Right atrium auricular region (tissue), 2 donors: ENCODE measurements at regions not wholly inside any gene's neighbourhood (a gene's known extent, or its start where the extent isn't known, plus 50 kb on each side); places are given as distances from the start of the nearest gene placed in this dataset.

Experiments used
- DNase-seq: peaks from one replicate; pipeline ENCODE4 v3.0.0-alpha.2; 2019; ENCODE audit warnings: low spot score
- H3K27ac ChIP-seq, 2 donors: fragments of 200-600 bp; sonication (generic); 1 replicate in 1 of 2; 2 replicates in 1 of 2; pipeline ENCODE4 v1.5.1; 2016 to 2019
- H3K27me3 ChIP-seq, 2 donors: fragments of 200-600 bp; sonication (generic); one replicate each; pipeline versions ENCODE4 v1.5.1 to v1.6.0; 2017 to 2019
- H3K36me3 ChIP-seq: fragments of 200-600 bp; sonication (generic); one replicate; pipeline ENCODE4 v1.5.1; 2016
- H3K4me1 ChIP-seq, 2 donors: fragments of 200-600 bp; sonication (generic); one replicate each; pipeline versions ENCODE4 v1.5.1 to v1.6.0; 2017 to 2019
- H3K4me3 ChIP-seq, 2 donors: fragments of 200-600 bp; sonication (generic); 1 replicate in 1 of 2; 2 replicates in 1 of 2; pipeline ENCODE4 v1.5.1; 2017 to 2019; ENCODE audit warnings: mild to moderate bottlenecking in 1 of 2, moderate library complexity in 1 of 2
- H3K9me3 ChIP-seq, 2 donors: fragments of 200-600 bp; sonication (generic); one replicate each; pipeline ENCODE4 v1.5.1; 2019
- TF ChIP-seq, protein P1 (sequence below), 2 donors: fragments of 200-600 bp; sonication (generic); IDR thresholded peaks; one replicate each; pipeline ENCODE4 v1.5.1; 2019; ENCODE audit warnings: antibody characterized with exemption in 2 of 2

DNA sequence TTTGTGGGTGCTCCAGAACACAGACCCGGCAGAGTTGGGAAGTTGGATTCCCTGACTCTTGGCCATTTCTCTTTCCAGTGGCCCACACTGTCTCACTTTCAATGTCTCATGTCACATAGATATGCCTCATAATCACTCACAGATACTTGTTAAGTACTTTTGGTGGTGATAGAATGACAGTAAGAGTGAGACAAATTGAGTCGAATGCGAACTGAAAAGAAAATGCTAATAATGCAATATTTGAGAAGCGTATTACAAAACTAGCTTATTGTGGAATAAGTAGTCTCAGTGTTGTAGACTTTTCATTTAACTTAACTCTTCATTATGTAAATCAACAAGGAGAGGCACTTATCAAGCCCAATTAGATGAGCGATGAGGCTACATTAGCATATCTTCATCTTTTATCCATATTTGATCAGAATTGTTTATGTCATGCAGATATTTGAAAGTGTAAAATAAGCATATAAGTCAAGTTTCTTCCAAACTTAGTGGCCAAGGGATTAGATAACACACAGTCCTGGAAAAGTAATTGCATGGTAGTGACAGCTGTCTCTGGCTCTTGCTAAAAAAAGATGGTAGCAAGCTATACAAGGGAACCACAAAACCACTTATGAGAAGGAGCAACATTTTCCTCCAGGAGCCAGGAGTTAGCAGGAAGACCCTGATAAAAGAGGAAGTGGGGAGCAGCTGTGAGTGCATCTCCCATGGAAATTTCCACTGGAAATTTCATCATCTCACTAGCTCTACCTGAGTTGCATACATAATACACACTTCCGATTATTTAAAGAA lies 243.6 kb downstream of the ARRDC4 start:
- no peaks in the 10 kb centered on the region for H3K27me3 ChIP-seq
- no peaks in the 10 kb centered on the region for H3K4me1 ChIP-seq
- no peak overlapping the region for H3K4me3 ChIP-seq
- DNase-seq, result no peak
- TF ChIP-seq, protein P1, sequence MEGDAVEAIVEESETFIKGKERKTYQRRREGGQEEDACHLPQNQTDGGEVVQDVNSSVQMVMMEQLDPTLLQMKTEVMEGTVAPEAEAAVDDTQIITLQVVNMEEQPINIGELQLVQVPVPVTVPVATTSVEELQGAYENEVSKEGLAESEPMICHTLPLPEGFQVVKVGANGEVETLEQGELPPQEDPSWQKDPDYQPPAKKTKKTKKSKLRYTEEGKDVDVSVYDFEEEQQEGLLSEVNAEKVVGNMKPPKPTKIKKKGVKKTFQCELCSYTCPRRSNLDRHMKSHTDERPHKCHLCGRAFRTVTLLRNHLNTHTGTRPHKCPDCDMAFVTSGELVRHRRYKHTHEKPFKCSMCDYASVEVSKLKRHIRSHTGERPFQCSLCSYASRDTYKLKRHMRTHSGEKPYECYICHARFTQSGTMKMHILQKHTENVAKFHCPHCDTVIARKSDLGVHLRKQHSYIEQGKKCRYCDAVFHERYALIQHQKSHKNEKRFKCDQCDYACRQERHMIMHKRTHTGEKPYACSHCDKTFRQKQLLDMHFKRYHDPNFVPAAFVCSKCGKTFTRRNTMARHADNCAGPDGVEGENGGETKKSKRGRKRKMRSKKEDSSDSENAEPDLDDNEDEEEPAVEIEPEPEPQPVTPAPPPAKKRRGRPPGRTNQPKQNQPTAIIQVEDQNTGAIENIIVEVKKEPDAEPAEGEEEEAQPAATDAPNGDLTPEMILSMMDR (IDR thresholded peaks at IDR 0.05), result no peak
- no peaks in the 10 kb centered on the region for H3K36me3 ChIP-seq
- H3K9me3 ChIP-seq, result no peaks in the 10 kb centered on the region
- H3K27ac ChIP-seq, result no peak overlapping the region

DNA sequence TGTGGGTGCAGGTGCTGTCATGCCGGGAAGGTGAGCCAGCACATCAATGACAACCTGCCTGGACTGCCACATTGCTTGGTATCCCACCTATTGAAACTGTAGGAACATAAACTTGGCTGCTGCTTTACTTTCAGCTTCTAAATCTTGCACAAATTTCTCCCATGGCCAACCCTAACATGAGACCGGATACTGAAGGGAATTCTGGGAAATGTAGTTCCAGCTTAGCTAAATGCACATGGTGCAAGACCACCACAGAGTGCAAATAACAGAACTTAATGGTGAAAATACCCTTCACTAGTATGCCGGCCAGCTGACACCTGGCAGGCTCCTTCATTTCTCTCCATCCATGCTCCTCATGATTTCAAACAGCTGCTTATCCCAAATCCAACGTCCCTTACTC lies 247.4 kb downstream of the ARRDC4 start:
- TF ChIP-seq, protein P1 (IDR thresholded peaks at IDR 0.05), result no peak
- H3K9me3 ChIP-seq, result no peaks in the 10 kb centered on the region
- no peak overlapping the region for H3K4me3 ChIP-seq
- H3K36me3 ChIP-seq, result no peaks in the 10 kb centered on the region
- no peaks in the 10 kb centered on the region for H3K4me1 ChIP-seq
- no peak for DNase-seq
- no peaks in the 10 kb centered on the region for H3K27me3 ChIP-seq
- H3K27ac ChIP-seq, result no peak overlapping the region

DNA sequence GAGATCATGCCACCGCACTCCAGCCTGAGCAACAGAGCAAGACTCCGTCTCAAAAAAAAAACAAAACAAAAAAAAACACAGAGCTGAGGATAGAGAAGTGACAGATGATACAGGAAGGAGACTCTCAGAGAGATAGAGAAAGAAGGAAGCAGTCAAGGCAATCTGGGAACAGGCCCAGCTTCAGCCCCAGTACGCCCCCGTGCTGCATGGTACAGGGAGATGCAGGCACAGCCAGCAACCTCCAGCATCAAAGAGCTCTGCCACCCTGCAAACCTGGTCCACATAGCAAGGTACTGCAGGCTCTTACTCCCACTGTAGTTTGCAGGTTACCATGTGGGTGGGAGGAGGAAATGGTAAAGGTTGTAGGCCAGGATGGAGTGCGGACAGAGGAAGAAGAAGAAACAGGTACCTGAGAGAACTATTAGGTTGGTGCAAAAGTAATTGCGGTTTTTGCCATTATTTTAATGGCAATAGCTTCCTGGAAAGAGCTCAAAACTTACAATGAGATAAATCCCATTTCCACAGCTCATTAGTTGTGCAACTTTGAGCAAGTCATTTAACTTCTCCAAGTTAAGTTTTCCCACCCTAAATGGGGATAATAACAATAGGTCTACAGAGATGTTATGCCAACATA lies 253.0 kb downstream of the ARRDC4 start:
- no peaks in the 10 kb centered on the region for H3K9me3 ChIP-seq
- no peak for DNase-seq
- TF ChIP-seq, protein P1 (IDR thresholded peaks at IDR 0.05), result no peak
- no peaks in the 10 kb centered on the region for H3K27me3 ChIP-seq
- no peak overlapping the region for H3K27ac ChIP-seq
- no peaks in the 10 kb centered on the region for H3K36me3 ChIP-seq
- H3K4me3 ChIP-seq, result no peak overlapping the region
- no peaks in the 10 kb centered on the region for H3K4me1 ChIP-seq

DNA sequence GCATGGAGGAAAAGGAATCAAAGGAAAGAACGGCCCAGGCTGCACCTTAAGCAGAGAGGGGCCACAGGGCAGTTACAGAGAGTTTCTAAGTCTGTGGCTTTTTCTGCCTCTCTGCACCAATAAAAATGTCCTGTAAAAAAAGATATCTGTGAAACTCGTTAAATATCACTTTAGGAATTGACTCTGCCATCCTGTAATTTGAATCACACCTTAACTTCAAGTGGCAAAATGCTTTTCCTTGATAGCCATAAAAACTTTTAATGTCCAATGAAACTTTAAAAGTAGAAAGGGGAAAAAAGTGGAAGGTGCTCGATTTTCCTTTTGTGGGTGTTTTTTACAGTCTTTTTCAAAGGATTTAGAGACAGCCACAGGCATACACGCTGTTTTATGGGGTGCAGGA lies 255.7 kb downstream of the ARRDC4 start:
- H3K36me3 ChIP-seq, result no peaks in the 10 kb centered on the region
- H3K9me3 ChIP-seq, result no peaks in the 10 kb centered on the region
- no peaks in the 10 kb centered on the region for H3K27me3 ChIP-seq
- H3K4me3 ChIP-seq, result no peak overlapping the region
- no peak overlapping the region for H3K27ac ChIP-seq
- H3K4me1 ChIP-seq, result no peaks in the 10 kb centered on the region
- no peak for DNase-seq
- TF ChIP-seq, protein P1 (IDR thresholded peaks at IDR 0.05), result no peak

DNA sequence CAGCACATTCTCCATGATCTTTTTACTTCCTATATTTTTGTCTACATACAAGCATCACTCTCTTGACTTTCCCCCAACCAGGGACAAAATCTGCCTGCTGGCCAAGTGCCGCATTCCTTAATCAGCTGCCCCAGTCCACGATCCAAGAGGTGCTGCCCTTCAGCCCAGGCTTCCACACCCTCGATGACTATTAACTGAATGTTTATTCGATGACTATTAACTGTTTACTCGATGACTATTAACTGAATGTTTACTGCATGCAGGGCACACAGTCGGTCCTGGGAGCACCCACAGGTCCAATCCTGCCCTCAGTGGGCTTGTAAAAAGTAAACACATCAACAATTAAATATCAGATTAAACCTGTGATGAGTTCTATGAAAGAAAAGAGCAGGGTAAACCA lies 256.9 kb downstream of the ARRDC4 start:
- no peaks in the 10 kb centered on the region for H3K4me1 ChIP-seq
- TF ChIP-seq, protein P1 (IDR thresholded peaks at IDR 0.05), result no peak
- H3K4me3 ChIP-seq, result no peak overlapping the region
- no peak for DNase-seq
- no peak overlapping the region for H3K27ac ChIP-seq
- no peaks in the 10 kb centered on the region for H3K27me3 ChIP-seq
- H3K36me3 ChIP-seq, result no peaks in the 10 kb centered on the region
- H3K9me3 ChIP-seq, result no peaks in the 10 kb centered on the region
